ENCODE measurements at regions not wholly inside any gene's neighbourhood (a gene's known extent, or its start where the extent isn't known, plus 50 kb on each side); places are given as distances from the start of the nearest gene placed in this dataset.
A peak's percentile ranks its signal among the peaks of the same experiment; 100 is the strongest.

DNA sequence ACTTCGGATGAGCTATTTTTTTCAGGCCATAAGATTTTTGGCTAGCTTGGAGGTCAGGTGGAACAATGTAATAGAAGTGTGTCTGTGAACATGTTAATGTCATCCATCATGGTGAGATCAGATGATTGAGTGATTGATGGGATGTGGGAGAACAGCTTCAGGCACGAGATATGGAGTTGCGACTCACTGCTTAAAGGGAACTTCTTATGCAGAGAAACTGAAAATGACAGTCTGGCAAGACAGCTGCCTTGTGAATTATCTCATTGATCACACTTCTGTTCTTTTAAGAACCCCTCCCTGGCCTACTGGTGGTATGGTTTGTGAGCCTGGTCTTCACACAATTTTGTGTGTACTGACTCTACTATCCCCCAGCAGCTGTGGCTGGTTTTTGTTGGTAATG, 96.0 kb downstream of the OLFM4 start:
- Histone ChIP-seq H3K9me3 (no peaks in the 10 kb centered on the region), H3K4me3 (no peak overlapping the region), H3K4me1 (no peaks in the 10 kb centered on the region), H3K27me3 (no peaks in the 10 kb centered on the region), H3K27ac (no peak overlapping the region), H3K36me3 (no peaks in the 10 kb centered on the region)
- TF ChIP-seq, protein P1, sequence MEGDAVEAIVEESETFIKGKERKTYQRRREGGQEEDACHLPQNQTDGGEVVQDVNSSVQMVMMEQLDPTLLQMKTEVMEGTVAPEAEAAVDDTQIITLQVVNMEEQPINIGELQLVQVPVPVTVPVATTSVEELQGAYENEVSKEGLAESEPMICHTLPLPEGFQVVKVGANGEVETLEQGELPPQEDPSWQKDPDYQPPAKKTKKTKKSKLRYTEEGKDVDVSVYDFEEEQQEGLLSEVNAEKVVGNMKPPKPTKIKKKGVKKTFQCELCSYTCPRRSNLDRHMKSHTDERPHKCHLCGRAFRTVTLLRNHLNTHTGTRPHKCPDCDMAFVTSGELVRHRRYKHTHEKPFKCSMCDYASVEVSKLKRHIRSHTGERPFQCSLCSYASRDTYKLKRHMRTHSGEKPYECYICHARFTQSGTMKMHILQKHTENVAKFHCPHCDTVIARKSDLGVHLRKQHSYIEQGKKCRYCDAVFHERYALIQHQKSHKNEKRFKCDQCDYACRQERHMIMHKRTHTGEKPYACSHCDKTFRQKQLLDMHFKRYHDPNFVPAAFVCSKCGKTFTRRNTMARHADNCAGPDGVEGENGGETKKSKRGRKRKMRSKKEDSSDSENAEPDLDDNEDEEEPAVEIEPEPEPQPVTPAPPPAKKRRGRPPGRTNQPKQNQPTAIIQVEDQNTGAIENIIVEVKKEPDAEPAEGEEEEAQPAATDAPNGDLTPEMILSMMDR (IDR thresholded peaks at IDR 0.05), result no peak
- TF ChIP-seq POLR2A (IDR thresholded peaks at IDR 0.05), result no peak
- no peak for DNase-seq
- intact Hi-C loops (cut with DNase I; ENCODE audit: low total_unique reads), result no loop called here

DNA sequence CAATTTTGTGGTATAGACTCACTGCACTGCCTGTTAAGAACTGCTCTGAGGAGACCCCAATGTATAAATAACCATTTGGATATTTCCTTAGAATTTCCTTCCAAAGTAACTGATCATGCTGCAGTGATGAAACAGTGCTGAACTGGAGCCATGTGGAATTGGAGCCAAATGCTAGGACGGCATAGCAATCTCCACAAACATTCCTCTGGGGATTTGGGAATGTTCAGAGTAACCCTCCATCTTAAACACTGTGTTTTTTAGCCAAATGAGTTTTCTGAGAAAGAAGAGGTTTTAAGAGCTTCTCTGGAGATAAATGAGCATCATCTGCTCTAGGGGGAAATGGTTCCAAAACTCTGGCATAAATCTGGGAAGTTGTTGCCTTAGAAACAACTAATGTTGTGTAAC, 98.2 kb downstream of the OLFM4 start:
- Histone ChIP-seq H3K9me3 (no peaks in the 10 kb centered on the region), H3K4me3 (no peak overlapping the region), H3K27ac (peak overlapping the region in 1 of 2 donors; percentile 30), H3K27me3 (no peaks in the 10 kb centered on the region), H3K36me3 (no peaks in the 10 kb centered on the region), H3K4me1 (no peaks in the 10 kb centered on the region)
- TF ChIP-seq POLR2A (IDR thresholded peaks at IDR 0.05), result no peak
- TF ChIP-seq, protein P1 (IDR thresholded peaks at IDR 0.05), result no peak
- DNase-seq, result peak; percentile 65 to 74
- intact Hi-C loops (cut with DNase I; ENCODE audit: low total_unique reads), result no loop called here

DNA sequence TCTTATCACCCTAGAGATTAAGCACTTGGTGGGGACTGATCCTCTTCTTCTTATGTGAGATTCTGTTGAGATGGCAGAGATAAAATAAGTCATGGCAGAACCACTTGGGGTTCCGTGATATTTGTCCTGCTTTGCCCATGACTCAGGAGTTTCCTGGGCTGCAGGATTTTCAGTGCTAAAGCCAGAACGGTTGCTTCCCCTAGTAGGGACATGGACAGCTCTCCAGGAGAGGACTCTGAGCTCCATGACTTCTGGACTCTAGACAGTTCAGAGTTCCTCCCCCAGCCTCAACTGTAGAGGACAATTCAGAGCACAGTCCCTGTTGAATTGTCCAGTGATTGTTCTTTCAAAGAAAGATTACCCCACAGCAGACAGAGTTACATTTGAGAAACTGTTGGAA, 98.8 kb downstream of the OLFM4 start:
- intact Hi-C loops (cut with DNase I; ENCODE audit: low total_unique reads), result no loop called here
- peak overlapping the region in 1 of 2 donors; percentile 55 for H3K27ac ChIP-seq

DNA sequence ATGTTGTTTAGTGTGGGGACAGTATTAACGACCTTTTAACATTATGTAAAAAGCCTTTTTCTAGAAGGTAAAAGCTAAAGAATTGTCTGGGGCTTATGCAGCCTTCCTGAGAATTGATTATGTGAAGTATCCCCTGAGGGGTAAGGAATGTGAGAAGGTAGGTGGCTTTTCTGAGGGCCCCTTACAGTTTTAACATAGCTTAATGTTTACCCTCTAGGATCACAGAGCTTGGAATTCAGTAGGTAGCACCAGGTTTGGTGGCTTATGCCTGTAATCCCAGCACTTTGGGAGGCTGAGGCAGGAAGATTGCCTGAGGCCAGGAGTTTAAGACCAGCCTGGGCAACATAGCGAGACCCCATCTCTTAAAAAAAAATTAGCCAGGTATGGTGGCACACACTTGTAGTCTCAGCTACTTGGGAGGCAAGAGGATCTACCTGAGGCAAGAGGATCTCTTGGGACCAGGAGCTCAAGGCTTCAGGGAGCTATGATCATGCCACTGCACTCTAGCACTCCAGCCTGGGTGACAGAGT, 101.3 kb downstream of the OLFM4 start:
- intact Hi-C loops (cut with DNase I; ENCODE audit: low total_unique reads), result no loop called here
- TF ChIP-seq, protein P1 (IDR thresholded peaks at IDR 0.05), result no peak
- no peak for TF ChIP-seq POLR2A (IDR thresholded peaks at IDR 0.05)
- no peaks in the 10 kb centered on the region for H3K27me3 ChIP-seq

More for the DNA sequence above, 98.8 kb downstream of the OLFM4 start:
- H3K4me3 ChIP-seq, result no peak overlapping the region
- no peaks in the 10 kb centered on the region for H3K4me1 ChIP-seq
- no peaks in the 10 kb centered on the region for H3K9me3 ChIP-seq
- H3K36me3 ChIP-seq, result no peaks in the 10 kb centered on the region
- no peak for DNase-seq
- TF ChIP-seq, protein P1 (IDR thresholded peaks at IDR 0.05), result no peak
- TF ChIP-seq POLR2A (IDR thresholded peaks at IDR 0.05), result no peak
- H3K27me3 ChIP-seq, result no peaks in the 10 kb centered on the region

DNA sequence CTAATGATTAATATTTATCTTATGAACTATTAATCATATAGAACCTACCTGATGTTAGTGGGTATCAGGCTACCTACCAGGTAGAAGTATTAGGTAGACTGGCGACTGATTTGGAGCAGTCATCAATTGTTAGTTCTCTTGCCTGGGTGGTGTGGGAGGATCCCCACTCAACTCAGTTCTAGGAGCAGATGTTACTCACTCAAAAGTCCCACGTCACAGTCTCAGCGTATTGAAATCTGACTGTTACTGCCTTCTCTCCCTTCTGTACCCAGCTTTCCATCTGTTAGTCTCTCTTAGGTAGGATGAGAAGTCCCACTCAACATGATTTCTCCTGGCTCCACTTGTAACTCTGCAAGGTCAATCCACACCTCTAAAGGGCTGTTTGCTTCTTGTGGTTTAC, 102.7 kb downstream of the OLFM4 start:
- TF ChIP-seq, protein P1 (IDR thresholded peaks at IDR 0.05), result no peak
- no peak for TF ChIP-seq POLR2A (IDR thresholded peaks at IDR 0.05)
- Histone ChIP-seq H3K4me3 (no peak overlapping the region), H3K27ac (no peak overlapping the region), H3K4me1 (no peaks in the 10 kb centered on the region), H3K9me3 (no peaks in the 10 kb centered on the region), H3K36me3 (no peaks in the 10 kb centered on the region), H3K27me3 (no peaks in the 10 kb centered on the region)
- no peak for DNase-seq
- intact Hi-C loops (cut with DNase I; ENCODE audit: low total_unique reads), result no loop called here

More for the DNA sequence above, 101.3 kb downstream of the OLFM4 start:
- H3K27ac ChIP-seq, result no peak overlapping the region
- H3K4me3 ChIP-seq, result no peak overlapping the region
- H3K36me3 ChIP-seq, result no peaks in the 10 kb centered on the region
- H3K9me3 ChIP-seq, result no peaks in the 10 kb centered on the region
- no peaks in the 10 kb centered on the region for H3K4me1 ChIP-seq
- DNase-seq, result no peak

Measured in uterus (tissue), 3 donors.